ENCODE measurements at regions not wholly inside any gene's neighbourhood (a gene's known extent, or its start where the extent isn't known, plus 50 kb on each side); places are given as distances from the start of the nearest gene placed in this dataset.

- DNase-seq (ENCODE audit: low spot score) = no peak
Observed at GRCh38 chr10:131735577-131735976, 165.2 kb upstream of the PPP2R2D start.

- no peak for DNase-seq (ENCODE audit: low spot score)
Observed at GRCh38 chr10:131736321-131736980, 164.4 kb upstream of the PPP2R2D start.

- no peak for DNase-seq (ENCODE audit: low spot score)
Observed at GRCh38 chr10:131737543-131738395, 163.0 kb upstream of the PPP2R2D start.

- no peak for DNase-seq (ENCODE audit: low spot score)
Observed at GRCh38 chr10:131738396-131738735, 162.4 kb upstream of the PPP2R2D start.

GRCh38 chr10:131739206-131739605, 161.6 kb upstream of the PPP2R2D start:
- DNase-seq (ENCODE audit: low spot score) = no peak

GRCh38 chr10:131742500-131742951, 158.3 kb upstream of the PPP2R2D start:
- peak; percentile 39 for DNase-seq (ENCODE audit: low spot score)

- DNase-seq (ENCODE audit: low spot score) = peak; percentile 51
Observed at GRCh38 chr10:131743190-131744151, 157.3 kb upstream of the PPP2R2D start.

GRCh38 chr10:131744346-131744745, 156.5 kb upstream of the PPP2R2D start:
- no peak for DNase-seq (ENCODE audit: low spot score)

- DNase-seq (ENCODE audit: low spot score) = no peak
Observed at GRCh38 chr10:131745591-131745990, 155.2 kb upstream of the PPP2R2D start.

GRCh38 chr10:131746241-131746711, 154.5 kb upstream of the PPP2R2D start:
- DNase-seq (ENCODE audit: low spot score) = no peak

GRCh38 chr10:131746785-131747184, 154.0 kb upstream of the PPP2R2D start:
- no peak for DNase-seq (ENCODE audit: low spot score)

GRCh38 chr10:131747251-131747650, 153.6 kb upstream of the PPP2R2D start:
- DNase-seq (ENCODE audit: low spot score) = no peak

GRCh38 chr10:131747791-131748190, 153.0 kb upstream of the PPP2R2D start:
- DNase-seq (ENCODE audit: low spot score) = no peak

GRCh38 chr10:131748191-131748590, 152.6 kb upstream of the PPP2R2D start:
- no peak for DNase-seq (ENCODE audit: low spot score)

GRCh38 chr10:131748831-131749766, 151.7 kb upstream of the PPP2R2D start:
- DNase-seq (ENCODE audit: low spot score) = peak; percentile 76

- no peak for DNase-seq (ENCODE audit: low spot score)
Observed at GRCh38 chr10:131749767-131750142, 151.1 kb upstream of the PPP2R2D start.

- DNase-seq (ENCODE audit: low spot score) = no peak
Observed at GRCh38 chr10:131750171-131750895, 150.5 kb upstream of the PPP2R2D start.

- DNase-seq (ENCODE audit: low spot score) = peak; percentile 75
Observed at GRCh38 chr10:131750973-131751826, 149.6 kb upstream of the PPP2R2D start.

Measured in ecto neural progenitor cell (in vitro differentiated cells).